Body of pancreas (tissue), 4 donors: ENCODE measurements at regions not wholly inside any gene's neighbourhood (a gene's known extent, or its start where the extent isn't known, plus 50 kb on each side); places are given as distances from the start of the nearest gene placed in this dataset.

Experiments used
- ATAC-seq: fragments of 150-250 bp; one replicate; pipeline ENCODE4 v1.9.1; 2016
- DNase-seq, 4 donors: peaks; one replicate each; pipeline ENCODE4 v3.0.0-alpha.2; 2019
- H3K27ac ChIP-seq, 4 donors: fragments of 200-600 bp; sonication (generic); 1 replicate in 3 of 4; 2 replicates in 1 of 4; pipeline versions ENCODE4 v1.5.1 to v1.6.1; 2016 to 2019; ENCODE audit warnings: mild to moderate bottlenecking in 1 of 4, mixed read lengths in 1 of 4, moderate library complexity in 1 of 4
- H3K27me3 ChIP-seq, 2 donors: fragments of 200-600 bp; sonication (generic); one replicate each; pipeline ENCODE4 v1.6.0; 2016; ENCODE audit warnings: mild to moderate bottlenecking in 1 of 2
- H3K36me3 ChIP-seq, 2 donors: fragments of 200-600 bp; sonication (generic); replicated peaks in 1 of 2; 2 replicates each; pipeline ENCODE4 v1.5.1; 2016; ENCODE audit warnings: low read depth in 2 of 2; ENCODE audit not compliant: insufficient read depth in 1 of 2
- H3K4me1 ChIP-seq: fragments of 200-600 bp; sonication (generic); one replicate; pipeline ENCODE4 v1.6.0; 2016
- H3K4me3 ChIP-seq, 2 donors: fragments of 200-600 bp; sonication (generic); 1 replicate in 1 of 2; 2 replicates in 1 of 2; pipeline ENCODE4 v1.5.1; 2016 to 2019
- H3K9me3 ChIP-seq, 3 donors: fragments of 200-600 bp; sonication (generic); 1 replicate in 2 of 3; 2 replicates in 1 of 3; pipeline ENCODE4 v1.5.1; 2016
- CTCF ChIP-seq, 7 experiments: fragments of 450-650 bp in 4 of 7; fragments of 200-600 bp in 3 of 7; sonication (generic) in 3 of 7; IDR thresholded peaks; one replicate each; pipeline ENCODE4 v1.5.1; 2016 to 2019; ENCODE audit warnings: antibody characterized with exemption in 7 of 7
- POLR2A ChIP-seq, 3 donors: fragments of 450-650 bp; IDR thresholded peaks; one replicate each; pipeline ENCODE4 v1.6.1; 2016; ENCODE audit warnings: antibody characterized with exemption in 3 of 3, mild to moderate bottlenecking in 2 of 3
- WGBS, 2 donors: methylation state at CpG; one replicate each; pipeline ENCODE4 v1.1.5; 2017; 5-methylcytosine and 5-hydroxymethylcytosine counted together
- intact Hi-C: fragments of 100-400 bp; cut with DNase I; formaldehyde crosslinking; loops from one replicate; pipeline ENCODE4 v1.15.1; 2023

- Histone ChIP-seq H3K9me3 (no peaks in the 10 kb centered on the region), H3K4me1 (no peaks in the 10 kb centered on the region), H3K27me3 (no peaks in the 10 kb centered on the region), H3K36me3 (no peaks in the 10 kb centered on the region), H3K27ac (no peak overlapping the region), H3K4me3 (no peak overlapping the region)
- ATAC-seq = no peak
- intact Hi-C loops = no loop called here
- DNase-seq = no peak
- 62 to 72% methylated on average over 3 of the region's 3 CpGs for WGBS, 2 donors
- no peak for TF ChIP-seq CTCF (IDR thresholded peaks at IDR 0.05)
- TF ChIP-seq POLR2A (IDR thresholded peaks at IDR 0.05) = no peak
Observed at GRCh38 chr16:73302942-73303341, 255.0 kb upstream of the ZFHX3 start.

- no peak for ATAC-seq
- intact Hi-C loops = no loop called here
- no peak for TF ChIP-seq CTCF (IDR thresholded peaks at IDR 0.05)
- no peak for TF ChIP-seq POLR2A (IDR thresholded peaks at IDR 0.05)
- no peak overlapping the region for H3K27ac ChIP-seq
- H3K4me1 ChIP-seq = no peaks in the 10 kb centered on the region
- DNase-seq = no peak
- H3K9me3 ChIP-seq = no peaks in the 10 kb centered on the region
- 92 to 93% methylated on average over 2 of the region's 2 CpGs for WGBS, 2 donors
- no peaks in the 10 kb centered on the region for H3K27me3 ChIP-seq
- no peaks in the 10 kb centered on the region for H3K36me3 ChIP-seq
- no peak overlapping the region for H3K4me3 ChIP-seq
Observed at GRCh38 chr16:73301984-73302383, 254.1 kb upstream of the ZFHX3 start.

- TF ChIP-seq POLR2A (IDR thresholded peaks at IDR 0.05) (no peak), CTCF (IDR thresholded peaks at IDR 0.05) (no peak)
- no peak for ATAC-seq
Observed at GRCh38 chr16:73299346-73299745, 251.4 kb upstream of the ZFHX3 start.

GRCh38 chr16:73298562-73298961 lies 250.6 kb upstream of the ZFHX3 start:
- no peaks in the 10 kb centered on the region for H3K27me3 ChIP-seq
- 82 to 88% methylated on average over 3 of the region's 3 CpGs for WGBS, 2 donors
- intact Hi-C loops = no loop called here
- no peaks in the 10 kb centered on the region for H3K36me3 ChIP-seq
- TF ChIP-seq POLR2A (IDR thresholded peaks at IDR 0.05) (no peak), CTCF (IDR thresholded peaks at IDR 0.05) (no peak)
- no peaks in the 10 kb centered on the region for H3K4me1 ChIP-seq
- no peak for ATAC-seq
- no peaks in the 10 kb centered on the region for H3K9me3 ChIP-seq
- H3K4me3 ChIP-seq = no peak overlapping the region
- H3K27ac ChIP-seq = no peak overlapping the region
- no peak for DNase-seq

More at GRCh38 chr16:73299346-73299745, 251.4 kb upstream of the ZFHX3 start:
- WGBS, 2 donors = 60 to 62% methylated on average over 7 of the region's 7 CpGs
- H3K36me3 ChIP-seq = no peaks in the 10 kb centered on the region
- H3K4me3 ChIP-seq = no peak overlapping the region
- no peaks in the 10 kb centered on the region for H3K4me1 ChIP-seq
- DNase-seq = no peak
- H3K27me3 ChIP-seq = no peaks in the 10 kb centered on the region
- no peak overlapping the region for H3K27ac ChIP-seq
- no peaks in the 10 kb centered on the region for H3K9me3 ChIP-seq
- intact Hi-C loops = no loop called here

GRCh38 chr16:73290258-73290657 lies 242.3 kb upstream of the ZFHX3 start:
- H3K27ac ChIP-seq = no peak overlapping the region
- TF ChIP-seq POLR2A (IDR thresholded peaks at IDR 0.05) (no peak), CTCF (IDR thresholded peaks at IDR 0.05) (no peak)

More at GRCh38 chr16:73290258-73290657, 242.3 kb upstream of the ZFHX3 start:
- H3K36me3 ChIP-seq = no peaks in the 10 kb centered on the region
- no peaks in the 10 kb centered on the region for H3K9me3 ChIP-seq
- H3K4me1 ChIP-seq = no peaks in the 10 kb centered on the region
- H3K27me3 ChIP-seq = no peaks in the 10 kb centered on the region
- no peak overlapping the region for H3K4me3 ChIP-seq
- intact Hi-C loops = no loop called here
- DNase-seq = no peak
- no peak for ATAC-seq
- whole genome bisulfite sequencing, 2 donors = 43 to 47% methylated on average over 1 of the region's 1 CpG
